Skeletal muscle tissue (tissue), 3 donors: ENCODE measurements at regions not wholly inside any gene's neighbourhood (a gene's known extent, or its start where the extent isn't known, plus 50 kb on each side); places are given as distances from the start of the nearest gene placed in this dataset.
"Not testable (repeated sequence)": the region's sequence is repeated elsewhere in the genome, so short reads cannot be mapped to it uniquely, and the experiment has no call there.

Source experiments
- H3K27ac ChIP-seq: one replicate; pipeline ENCODE4 v1.7.0; 2013; ENCODE audit warnings: mild to moderate bottlenecking, low read depth, low read length, inconsistent platforms
- H3K27me3 ChIP-seq, 3 donors: one replicate each; pipeline ENCODE4 v1.7.0; 2013; ENCODE audit warnings: low read length in 3 of 3; ENCODE audit not compliant: control insufficient read depth in 3 of 3, insufficient read depth in 3 of 3
- H3K36me3 ChIP-seq, 3 donors: one replicate each; pipeline ENCODE4 v1.7.0; 2013; ENCODE audit warnings: low read length in 3 of 3; ENCODE audit not compliant: control insufficient read depth in 3 of 3, insufficient read depth in 3 of 3
- H3K4me1 ChIP-seq, 3 donors: one replicate each; pipeline ENCODE4 v1.7.0; 2013; ENCODE audit warnings: low read length in 3 of 3, mild to moderate bottlenecking in 3 of 3; ENCODE audit not compliant: control insufficient read depth in 3 of 3, insufficient read depth in 3 of 3
- H3K4me3 ChIP-seq, 3 donors: one replicate each; pipeline ENCODE4 v1.7.0; 2013; ENCODE audit warnings: low read length in 3 of 3
- H3K9ac ChIP-seq, 3 donors: one replicate each; pipeline ENCODE4 v1.7.0; 2013; ENCODE audit warnings: low read length in 3 of 3, mild to moderate bottlenecking in 3 of 3, moderate library complexity in 2 of 3, low read depth in 1 of 3
- H3K9me3 ChIP-seq, 3 donors: one replicate each; pipeline ENCODE4 v1.7.0; 2013; ENCODE audit warnings: low read length in 3 of 3; ENCODE audit not compliant: control insufficient read depth in 3 of 3
- donor health status: Osteomylitis.

- H3K36me3 ChIP-seq, result no peaks in the 10 kb centered on the region
- H3K4me3 ChIP-seq, result no peak overlapping the region
- no peak overlapping the region for H3K9ac ChIP-seq
- no peaks in the 10 kb centered on the region for H3K4me1 ChIP-seq
- no peaks in the 10 kb centered on the region for H3K27me3 ChIP-seq
- H3K27ac ChIP-seq, result no peak overlapping the region
- H3K9me3 ChIP-seq, result no peaks in the 10 kb centered on the region
These were observed 54.4 kb upstream of the BMP4 start for GRCh38 chr14:54010981-54011380.

GRCh38 chr14:54023027-54023426 lies 66.4 kb upstream of the BMP4 start:
- Histone ChIP-seq H3K36me3 (no peaks in the 10 kb centered on the region), H3K27me3 (no peaks in the 10 kb centered on the region), H3K9ac (no peak overlapping the region), H3K27ac (no peak overlapping the region), H3K9me3 (no peaks in the 10 kb centered on the region), H3K4me3 (no peak overlapping the region), H3K4me1 (no peaks in the 10 kb centered on the region)

- Histone ChIP-seq H3K4me3 (no peak overlapping the region), H3K36me3 (no peaks in the 10 kb centered on the region), H3K27ac (no peak overlapping the region), H3K27me3 (no peaks in the 10 kb centered on the region), H3K9ac (no peak overlapping the region), H3K9me3 (no peaks in the 10 kb centered on the region), H3K4me1 (no peaks in the 10 kb centered on the region)
These were observed 69.0 kb upstream of the BMP4 start for GRCh38 chr14:54025661-54026060.

GRCh38 chr14:54026671-54027070 lies 70.0 kb upstream of the BMP4 start:
- H3K27me3 ChIP-seq, result no peaks in the 10 kb centered on the region
- H3K27ac ChIP-seq, result no peak overlapping the region
- H3K9me3 ChIP-seq, result no peaks in the 10 kb centered on the region
- H3K36me3 ChIP-seq, result no peaks in the 10 kb centered on the region
- H3K9ac ChIP-seq, result no peak overlapping the region
- no peak overlapping the region for H3K4me3 ChIP-seq
- no peaks in the 10 kb centered on the region for H3K4me1 ChIP-seq

GRCh38 chr14:54030996-54031395 lies 74.4 kb upstream of the BMP4 start:
- H3K27me3 ChIP-seq, H3K9ac ChIP-seq, H3K9me3 ChIP-seq, H3K4me1 ChIP-seq, H3K27ac ChIP-seq, H3K36me3 ChIP-seq, H3K4me3 ChIP-seq: not testable (repeated sequence)

- not testable (repeated sequence) for H3K4me3 ChIP-seq, H3K36me3 ChIP-seq, H3K9ac ChIP-seq, H3K9me3 ChIP-seq, H3K4me1 ChIP-seq, H3K27me3 ChIP-seq, H3K27ac ChIP-seq
These were observed 76.7 kb upstream of the BMP4 start for GRCh38 chr14:54033285-54033684.

- H3K9me3 ChIP-seq, result peaks cover 0 to 2% (median 0%) of the 10 kb centered on the region in 3 donors
- no peak overlapping the region for H3K9ac ChIP-seq
- H3K4me1 ChIP-seq, result no peaks in the 10 kb centered on the region
- H3K27me3 ChIP-seq, result no peaks in the 10 kb centered on the region
- H3K4me3 ChIP-seq, result no peak overlapping the region
- H3K36me3 ChIP-seq, result no peaks in the 10 kb centered on the region
- H3K27ac ChIP-seq, result no peak overlapping the region
These were observed 82.1 kb upstream of the BMP4 start for GRCh38 chr14:54038724-54039123.

- Histone ChIP-seq H3K9ac (no peak overlapping the region), H3K4me1 (no peaks in the 10 kb centered on the region), H3K4me3 (no peak overlapping the region), H3K9me3 (peaks cover 0 to 2% (median 0%) of the 10 kb centered on the region in 3 donors), H3K36me3 (no peaks in the 10 kb centered on the region), H3K27ac (no peak overlapping the region), H3K27me3 (no peaks in the 10 kb centered on the region)
These were observed 82.7 kb upstream of the BMP4 start for GRCh38 chr14:54039311-54039710.

- no peak overlapping the region for H3K4me3 ChIP-seq
- no peak overlapping the region for H3K27ac ChIP-seq
- H3K27me3 ChIP-seq, result no peaks in the 10 kb centered on the region
- no peak overlapping the region for H3K9ac ChIP-seq
- H3K4me1 ChIP-seq, result no peaks in the 10 kb centered on the region
- H3K36me3 ChIP-seq, result no peaks in the 10 kb centered on the region
- peaks cover 0 to under 1% (median 0%) of the 10 kb centered on the region in 3 donors for H3K9me3 ChIP-seq
These were observed 84.2 kb upstream of the BMP4 start for GRCh38 chr14:54040846-54041245.

GRCh38 chr14:54046250-54046649 lies 89.6 kb upstream of the BMP4 start:
- Histone ChIP-seq H3K27ac (no peak overlapping the region), H3K27me3 (no peaks in the 10 kb centered on the region), H3K9me3 (no peaks in the 10 kb centered on the region), H3K4me3 (no peak overlapping the region), H3K4me1 (no peaks in the 10 kb centered on the region), H3K36me3 (no peaks in the 10 kb centered on the region), H3K9ac (no peak overlapping the region)
